Fibroblast of lung (primary cell): ENCODE measurements at regions not wholly inside any gene's neighbourhood (a gene's known extent, or its start where the extent isn't known, plus 50 kb on each side); places are given as distances from the start of the nearest gene placed in this dataset.

Source experiments
- DNase-seq, 2 donors: peaks; one replicate each; pipeline versions ENCODE4 v3.0.0 to v3.0.0-alpha.2; 2010; ENCODE audit warnings: low read depth in 2 of 2
- H2AFZ ChIP-seq: 2 replicates; pipeline ENCODE4 v1.5.1; 2012; ENCODE audit warnings: low read length, control low read depth, inconsistent platforms
- H3K27ac ChIP-seq: 2 replicates; pipeline ENCODE4 v1.5.1; 2011; ENCODE audit warnings: low read length, control low read depth; ENCODE audit not compliant: insufficient read depth
- H3K27me3 ChIP-seq: 2 replicates; pipeline ENCODE4 v1.5.1; 2011; ENCODE audit warnings: mild to moderate bottlenecking, low read length; ENCODE audit not compliant: control insufficient read depth, insufficient read depth
- H3K36me3 ChIP-seq: 2 replicates; pipeline ENCODE4 v1.5.1; 2011; ENCODE audit warnings: low read length; ENCODE audit not compliant: control insufficient read depth, insufficient read depth
- H3K4me1 ChIP-seq: 2 replicates; pipeline ENCODE4 v1.5.1; 2011; ENCODE audit warnings: low read length; ENCODE audit not compliant: control insufficient read depth, insufficient read depth; ENCODE audit errors: extremely low read depth
- H3K4me2 ChIP-seq: 2 replicates; pipeline ENCODE4 v1.5.1; 2011; ENCODE audit warnings: low read length, control low read depth; ENCODE audit not compliant: insufficient read depth; ENCODE audit errors: extremely low read depth
- H3K4me3 ChIP-seq, 4 experiments: fragments of 200-600 bp in 1 of 4; sonication (generic) in 1 of 4; replicated peaks in 1 of 4; 2 replicates each; pipeline ENCODE4 v1.5.1; 2011 to 2016; ENCODE audit warnings: low read length in 4 of 4, low read depth in 3 of 4, mild to moderate bottlenecking in 3 of 4, control low read depth in 2 of 4, inconsistent platforms in 1 of 4, mixed read lengths in 1 of 4; ENCODE audit not compliant: insufficient read depth in 1 of 4; ENCODE audit errors: control extremely low read depth in 1 of 4
- H3K79me2 ChIP-seq: 2 replicates; pipeline ENCODE4 v1.5.1; 2012; ENCODE audit warnings: mild to moderate bottlenecking, low read length, inconsistent platforms; ENCODE audit not compliant: control insufficient read depth, insufficient read depth
- H3K9ac ChIP-seq: 2 replicates; pipeline ENCODE4 v1.5.1; 2011; ENCODE audit warnings: mild to moderate bottlenecking, low read length, control low read depth; ENCODE audit not compliant: insufficient read depth
- H3K9me3 ChIP-seq: 2 replicates; pipeline ENCODE4 v1.5.1; 2012; ENCODE audit warnings: low read depth, low read length; ENCODE audit not compliant: control insufficient read depth, insufficient read depth
- H4K20me1 ChIP-seq: 2 replicates; pipeline ENCODE4 v1.5.1; 2011; ENCODE audit warnings: low read length; ENCODE audit not compliant: control insufficient read depth, insufficient read depth; ENCODE audit errors: extremely low read depth
- EZH2 ChIP-seq: IDR thresholded peaks from 2 replicates; pipeline ENCODE4 v1.5.1; 2012; ENCODE audit warnings: low read length, control low read depth, mild to moderate bottlenecking; ENCODE audit errors: missing control alignments
- TF ChIP-seq, protein P1 (sequence below), 2 donors: IDR thresholded peaks in 1 of 2; conservative IDR thresholded peaks in 1 of 2; 1 replicate in 1 of 2; 2 replicates in 1 of 2; pipeline ENCODE4 v1.5.1; 2011 to 2012; ENCODE audit warnings: low read length in 2 of 2, control low read depth in 1 of 2, inconsistent platforms in 1 of 2, low read depth in 1 of 2, mild to moderate bottlenecking in 1 of 2

GRCh38 chr6:145313041-145313855 lies 422.1 kb downstream of the EPM2A start:
- no peaks in the 10 kb centered on the region for H3K27me3 ChIP-seq
- H2AFZ ChIP-seq, result no peak overlapping the region
- H3K4me2 ChIP-seq, result no peak overlapping the region
- H3K9me3 ChIP-seq, result no peaks in the 10 kb centered on the region
- H3K4me1 ChIP-seq, result peaks cover 6% of the 10 kb centered on the region
- H3K36me3 ChIP-seq, result no peaks in the 10 kb centered on the region
- H4K20me1 ChIP-seq, result no peaks in the 10 kb centered on the region
- H3K4me3 ChIP-seq, result no peak overlapping the region
- H3K27ac ChIP-seq, result no peak overlapping the region
- DNase-seq, result no peak
- no peak for TF ChIP-seq EZH2
- TF ChIP-seq, protein P1, sequence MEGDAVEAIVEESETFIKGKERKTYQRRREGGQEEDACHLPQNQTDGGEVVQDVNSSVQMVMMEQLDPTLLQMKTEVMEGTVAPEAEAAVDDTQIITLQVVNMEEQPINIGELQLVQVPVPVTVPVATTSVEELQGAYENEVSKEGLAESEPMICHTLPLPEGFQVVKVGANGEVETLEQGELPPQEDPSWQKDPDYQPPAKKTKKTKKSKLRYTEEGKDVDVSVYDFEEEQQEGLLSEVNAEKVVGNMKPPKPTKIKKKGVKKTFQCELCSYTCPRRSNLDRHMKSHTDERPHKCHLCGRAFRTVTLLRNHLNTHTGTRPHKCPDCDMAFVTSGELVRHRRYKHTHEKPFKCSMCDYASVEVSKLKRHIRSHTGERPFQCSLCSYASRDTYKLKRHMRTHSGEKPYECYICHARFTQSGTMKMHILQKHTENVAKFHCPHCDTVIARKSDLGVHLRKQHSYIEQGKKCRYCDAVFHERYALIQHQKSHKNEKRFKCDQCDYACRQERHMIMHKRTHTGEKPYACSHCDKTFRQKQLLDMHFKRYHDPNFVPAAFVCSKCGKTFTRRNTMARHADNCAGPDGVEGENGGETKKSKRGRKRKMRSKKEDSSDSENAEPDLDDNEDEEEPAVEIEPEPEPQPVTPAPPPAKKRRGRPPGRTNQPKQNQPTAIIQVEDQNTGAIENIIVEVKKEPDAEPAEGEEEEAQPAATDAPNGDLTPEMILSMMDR (conservative IDR thresholded peaks at IDR 0.05 in 1 of 2, IDR thresholded peaks at IDR 0.05 in 1 of 2; ENCODE audit: low read depth in 1 of 2, low read length in 2 of 2), result no peak
- H3K79me2 ChIP-seq, result no peaks in the 10 kb centered on the region
- H3K9ac ChIP-seq, result no peak overlapping the region

GRCh38 chr6:145315982-145316600 lies 419.2 kb downstream of the EPM2A start:
- Histone ChIP-seq H3K9ac (no peak overlapping the region), H2AFZ (no peak overlapping the region), H3K4me3 (no peak overlapping the region), H3K36me3 (no peaks in the 10 kb centered on the region), H4K20me1 (no peaks in the 10 kb centered on the region), H3K4me1 (no peaks in the 10 kb centered on the region), H3K79me2 (no peaks in the 10 kb centered on the region), H3K9me3 (no peaks in the 10 kb centered on the region), H3K27ac (no peak overlapping the region), H3K27me3 (no peaks in the 10 kb centered on the region), H3K4me2 (no peak overlapping the region)
- no peak for TF ChIP-seq EZH2
- TF ChIP-seq, protein P1 (conservative IDR thresholded peaks at IDR 0.05 in 1 of 2, IDR thresholded peaks at IDR 0.05 in 1 of 2; ENCODE audit: low read depth in 1 of 2, low read length in 2 of 2), result no peak
- DNase-seq, result no peak

- H3K27me3 ChIP-seq, result no peaks in the 10 kb centered on the region
- no peaks in the 10 kb centered on the region for H4K20me1 ChIP-seq
- H3K9ac ChIP-seq, result no peak overlapping the region
- TF ChIP-seq, protein P1 (conservative IDR thresholded peaks at IDR 0.05 in 1 of 2, IDR thresholded peaks at IDR 0.05 in 1 of 2; ENCODE audit: low read depth in 1 of 2, low read length in 2 of 2), result no peak
- no peak for TF ChIP-seq EZH2
- H3K36me3 ChIP-seq, result no peaks in the 10 kb centered on the region
- H2AFZ ChIP-seq, result no peak overlapping the region
- no peak for DNase-seq
- no peak overlapping the region for H3K4me2 ChIP-seq
- H3K4me1 ChIP-seq, result no peaks in the 10 kb centered on the region
- no peak overlapping the region for H3K27ac ChIP-seq
- no peak overlapping the region for H3K4me3 ChIP-seq
- no peaks in the 10 kb centered on the region for H3K9me3 ChIP-seq
- no peaks in the 10 kb centered on the region for H3K79me2 ChIP-seq
Observed at GRCh38 chr6:145318952-145319351, 416.4 kb downstream of the EPM2A start.
